ENCODE measurements at regions not wholly inside any gene's neighbourhood (a gene's known extent, or its start where the extent isn't known, plus 50 kb on each side); places are given as distances from the start of the nearest gene placed in this dataset.

GRCh38 chr2:222052934-222053367 lies 245.8 kb downstream of the PAX3 start:
- Histone ChIP-seq H2AFZ (ENCODE audit: low read length) (no peak overlapping the region), H3K4me3 (ENCODE audit: low read length) (no peak overlapping the region), H3K4me2 (ENCODE audit: low read length) (no peak overlapping the region), H3K9ac (ENCODE audit: low read length) (no peak overlapping the region), H3K4me1 (ENCODE audit: insufficient read depth, low read length) (peaks cover 6% of the 10 kb centered on the region), H3K36me3 (ENCODE audit: low read depth, low read length) (no peaks in the 10 kb centered on the region), H4K20me1 (ENCODE audit: low read length) (no peaks in the 10 kb centered on the region), H3K79me2 (ENCODE audit: low read length) (no peaks in the 10 kb centered on the region), H3K9me3 (ENCODE audit: low read length) (no peaks in the 10 kb centered on the region), H3K27ac (ENCODE audit: low read length) (no peak overlapping the region), H3F3A (ENCODE audit: low read length, unreplicated experiment) (no peaks in the 10 kb centered on the region), H3K27me3 (ENCODE audit: low read length) (peaks cover 21% of the 10 kb centered on the region; the same call in 1 of the 2 replicates), H3K9me2 (replicated peaks; ENCODE audit: low read length) (no peaks in the 10 kb centered on the region)
- intact Hi-C loops (cut with micrococcal nuclease) = loop anchor here (10.0 kb wide), 4 partner anchors 232 to 562 kb away; no protein-coding TSS in a partner anchor
- no TSS peak for BruUV-seq (replicated peaks)
- no peak for ATAC-seq
- DNase-seq = peak; percentile 17
- ChIA-PET CTCF (interaction anchor here (0.7 kb wide), 1 partner anchor 27 kb away, joined by 3 read pairs; no protein-coding TSS in a partner anchor), POLR2A (ENCODE audit: unreplicated experiment) (no interaction called here)
- TF ChIP-seq CTCF (conservative IDR thresholded peaks at IDR 0.05; ENCODE audit: low read depth, low read length) = peak; percentile 43; the same call in 1 of the 2 replicates
- TF ChIP-seq EZH2 (IDR thresholded peaks at IDR 0.05; ENCODE audit: low read length, unreplicated experiment) = no peak

GRCh38 chr2:222050981-222051380 lies 247.8 kb downstream of the PAX3 start:
- DNase-seq = peak; percentile 52
- Histone ChIP-seq H3K9me3 (ENCODE audit: low read length) (no peaks in the 10 kb centered on the region), H4K20me1 (ENCODE audit: low read length) (no peaks in the 10 kb centered on the region), H3K9me2 (replicated peaks; ENCODE audit: low read length) (no peaks in the 10 kb centered on the region), H3K4me2 (ENCODE audit: low read length) (no peak overlapping the region), H3K27me3 (ENCODE audit: low read length) (peaks cover 33% of the 10 kb centered on the region), H3K27ac (ENCODE audit: low read length) (no peak overlapping the region), H3K4me3 (ENCODE audit: low read length) (no peak overlapping the region), H2AFZ (ENCODE audit: low read length) (no peak overlapping the region), H3K79me2 (ENCODE audit: low read length) (no peaks in the 10 kb centered on the region), H3K4me1 (ENCODE audit: insufficient read depth, low read length) (peaks cover 6% of the 10 kb centered on the region), H3K36me3 (ENCODE audit: low read depth, low read length) (no peaks in the 10 kb centered on the region), H3K9ac (ENCODE audit: low read length) (no peak overlapping the region), H3F3A (ENCODE audit: low read length, unreplicated experiment) (no peaks in the 10 kb centered on the region)
- intact Hi-C loops (cut with micrococcal nuclease) = loop anchor here (10.0 kb wide), 4 partner anchors 234 to 564 kb away; no protein-coding TSS in a partner anchor
- POLR2A ChIA-PET (ENCODE audit: unreplicated experiment) = no interaction called here
- TF ChIP-seq EZH2phosphoT487 (IDR thresholded peaks at IDR 0.05; ENCODE audit: borderline replicate concordance, low read length) (no peak), EZH2 (IDR thresholded peaks at IDR 0.05; ENCODE audit: low read length, unreplicated experiment) (no peak), CTCF (conservative IDR thresholded peaks at IDR 0.05; ENCODE audit: low read depth, low read length) (no peak)
- CTCF ChIA-PET = no interaction called here
- ATAC-seq = no peak
- BruUV-seq (replicated peaks) = no TSS peak

- Histone ChIP-seq H3F3A (ENCODE audit: low read length, unreplicated experiment) (no peaks in the 10 kb centered on the region), H3K4me1 (ENCODE audit: insufficient read depth, low read length) (no peaks in the 10 kb centered on the region), H3K27ac (ENCODE audit: low read length) (no peak overlapping the region), H3K79me2 (ENCODE audit: low read length) (no peaks in the 10 kb centered on the region), H3K4me3 (ENCODE audit: low read length) (no peak overlapping the region), H3K9me3 (ENCODE audit: low read length) (no peaks in the 10 kb centered on the region), H3K27me3 (ENCODE audit: low read length) (peaks cover 30% of the 10 kb centered on the region), H3K9me2 (replicated peaks; ENCODE audit: low read length) (no peaks in the 10 kb centered on the region), H3K4me2 (ENCODE audit: low read length) (no peak overlapping the region), H4K20me1 (ENCODE audit: low read length) (no peaks in the 10 kb centered on the region), H3K9ac (ENCODE audit: low read length) (no peak overlapping the region), H3K36me3 (ENCODE audit: low read depth, low read length) (no peaks in the 10 kb centered on the region), H2AFZ (ENCODE audit: low read length) (no peak overlapping the region)
- POLR2A ChIA-PET (ENCODE audit: unreplicated experiment) = no interaction called here
- CTCF ChIA-PET = interaction anchor here (0.6 kb wide), 1 partner anchor 11 kb away, joined by 7 read pairs; no protein-coding TSS in a partner anchor
- TF ChIP-seq EZH2phosphoT487 (IDR thresholded peaks at IDR 0.05; ENCODE audit: borderline replicate concordance, low read length) = no peak
- intact Hi-C loops (cut with micrococcal nuclease) = loop anchor here (10.0 kb wide), 4 partner anchors 235 to 565 kb away; no protein-coding TSS in a partner anchor
- BruUV-seq (replicated peaks) = no TSS peak
- peak; percentile 60 for DNase-seq
- peak; percentile 27 for ATAC-seq
Observed at GRCh38 chr2:222049946-222050345, 248.9 kb downstream of the PAX3 start.
